Bronchial epithelial cell (primary cell): ENCODE measurements at regions not wholly inside any gene's neighbourhood (a gene's known extent, or its start where the extent isn't known, plus 50 kb on each side); places are given as distances from the start of the nearest gene placed in this dataset.

Experiments used
- DNase-seq: peaks from one replicate; pipeline ENCODE4 v3.0.0-alpha.2; 2010; ENCODE audit warnings: low read depth
- FAIRE-seq: peaks from 2 replicates; lab custom pipeline; 2011; peaks lifted over from hg19 to GRCh38; lab: Jason Lieb, UNC
- H3K27me3 ChIP-seq: 2 replicates; pipeline ENCODE4 v1.5.1; 2011; ENCODE audit warnings: low read length; ENCODE audit not compliant: control insufficient read depth, insufficient read depth
- H3K36me3 ChIP-seq: 2 replicates; pipeline ENCODE4 v1.5.1; 2011; ENCODE audit warnings: low read length; ENCODE audit not compliant: control insufficient read depth, insufficient read depth
- H3K4me3 ChIP-seq: 2 replicates; pipeline ENCODE4 v1.5.1; 2011; ENCODE audit warnings: mild to moderate bottlenecking, low read depth, low read length, control low read depth
- TF ChIP-seq, protein P1 (sequence below): IDR thresholded peaks from 2 replicates; pipeline ENCODE4 v1.5.1; 2011; ENCODE audit warnings: mild to moderate bottlenecking, moderate library complexity, low read length, control low read depth, inconsistent platforms; ENCODE audit not compliant: insufficient read depth, severe bottlenecking

DNA sequence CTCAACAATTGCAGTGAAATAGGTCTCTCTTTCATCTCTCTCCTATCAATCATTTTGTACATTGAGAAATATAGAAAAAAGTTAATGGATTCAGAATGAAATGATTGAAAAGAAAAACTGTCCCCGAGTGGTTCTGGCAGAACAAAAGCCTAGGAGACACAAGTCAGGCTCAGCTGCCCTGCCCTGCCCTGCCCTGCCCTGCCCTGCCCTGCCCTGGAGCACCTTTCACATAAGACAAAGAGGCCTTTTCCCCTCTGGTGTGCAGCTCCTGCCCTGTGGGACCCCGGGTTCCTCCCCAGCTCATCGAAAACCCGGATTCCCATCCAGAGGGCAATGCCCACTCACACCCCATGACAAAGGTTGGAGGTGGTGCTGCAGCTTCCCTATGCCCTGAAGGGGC, 94.7 kb downstream of the TEX26 start:
- DNase-seq (no peak), FAIRE-seq (no peak)
- Histone ChIP-seq H3K36me3 (no peaks in the 10 kb centered on the region), H3K27me3 (no peaks in the 10 kb centered on the region), H3K4me3 (no peak overlapping the region)
- TF ChIP-seq, protein P1, sequence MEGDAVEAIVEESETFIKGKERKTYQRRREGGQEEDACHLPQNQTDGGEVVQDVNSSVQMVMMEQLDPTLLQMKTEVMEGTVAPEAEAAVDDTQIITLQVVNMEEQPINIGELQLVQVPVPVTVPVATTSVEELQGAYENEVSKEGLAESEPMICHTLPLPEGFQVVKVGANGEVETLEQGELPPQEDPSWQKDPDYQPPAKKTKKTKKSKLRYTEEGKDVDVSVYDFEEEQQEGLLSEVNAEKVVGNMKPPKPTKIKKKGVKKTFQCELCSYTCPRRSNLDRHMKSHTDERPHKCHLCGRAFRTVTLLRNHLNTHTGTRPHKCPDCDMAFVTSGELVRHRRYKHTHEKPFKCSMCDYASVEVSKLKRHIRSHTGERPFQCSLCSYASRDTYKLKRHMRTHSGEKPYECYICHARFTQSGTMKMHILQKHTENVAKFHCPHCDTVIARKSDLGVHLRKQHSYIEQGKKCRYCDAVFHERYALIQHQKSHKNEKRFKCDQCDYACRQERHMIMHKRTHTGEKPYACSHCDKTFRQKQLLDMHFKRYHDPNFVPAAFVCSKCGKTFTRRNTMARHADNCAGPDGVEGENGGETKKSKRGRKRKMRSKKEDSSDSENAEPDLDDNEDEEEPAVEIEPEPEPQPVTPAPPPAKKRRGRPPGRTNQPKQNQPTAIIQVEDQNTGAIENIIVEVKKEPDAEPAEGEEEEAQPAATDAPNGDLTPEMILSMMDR: no peak
